ENCODE measurements at regions not wholly inside any gene's neighbourhood (a gene's known extent, or its start where the extent isn't known, plus 50 kb on each side); places are given as distances from the start of the nearest gene placed in this dataset.

GRCh38 chr1:82520611-82521010 lies 719.9 kb downstream of the ADGRL2 start:
- TF ChIP-seq GATA2 (IDR thresholded peaks at IDR 0.05; ENCODE audit: low read depth, low read length): no peak
- no peak for TF ChIP-seq GATA3 (IDR thresholded peaks at IDR 0.05; ENCODE audit: low read depth, low read length)
